ENCODE measurements at regions not wholly inside any gene's neighbourhood (a gene's known extent, or its start where the extent isn't known, plus 50 kb on each side); places are given as distances from the start of the nearest gene placed in this dataset.

DNA sequence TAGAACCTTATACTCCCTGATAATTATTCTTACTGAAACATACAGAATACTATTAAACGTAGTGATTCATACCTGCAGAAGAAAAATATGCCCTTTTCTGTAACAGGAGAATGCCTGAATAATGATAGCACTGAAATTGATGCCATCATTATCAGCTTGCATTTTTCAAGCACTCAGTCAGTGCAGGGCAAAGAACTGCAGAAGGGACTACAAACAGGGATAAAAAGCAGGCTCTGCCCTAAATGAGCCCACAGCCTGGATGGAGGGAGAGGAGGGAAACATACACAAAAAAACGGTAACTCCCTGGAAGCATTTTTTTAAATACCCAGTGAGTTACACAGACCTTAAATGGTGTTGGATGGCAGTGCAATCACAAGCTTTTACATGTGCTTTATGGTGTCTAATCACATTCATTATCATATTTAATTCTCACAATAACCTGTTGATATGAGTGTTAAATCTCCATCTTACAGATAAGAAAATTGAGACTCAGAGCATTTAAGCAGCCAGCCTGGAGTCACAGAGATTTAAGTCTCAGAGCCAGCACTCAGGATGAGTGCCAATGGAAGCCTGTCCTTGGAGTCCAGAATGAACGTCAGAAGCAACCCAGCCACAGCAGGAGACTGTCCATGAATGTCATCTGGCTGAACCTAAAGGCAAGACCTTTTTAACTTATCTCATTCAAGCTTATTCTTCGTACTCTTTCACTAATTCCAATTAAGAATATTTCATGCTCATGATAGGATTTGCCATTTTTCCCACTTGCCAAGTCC, 139.3 kb upstream of the CTNNA2 start:
- Histone ChIP-seq H3K9me3 (no peaks in the 10 kb centered on the region), H3K4me1 (no peaks in the 10 kb centered on the region), H3K27me3 (no peaks in the 10 kb centered on the region), H3K27ac (no peak overlapping the region), H3K36me3 (no peaks in the 10 kb centered on the region), H3K4me3 (no peak overlapping the region)
- TF ChIP-seq, protein P1, sequence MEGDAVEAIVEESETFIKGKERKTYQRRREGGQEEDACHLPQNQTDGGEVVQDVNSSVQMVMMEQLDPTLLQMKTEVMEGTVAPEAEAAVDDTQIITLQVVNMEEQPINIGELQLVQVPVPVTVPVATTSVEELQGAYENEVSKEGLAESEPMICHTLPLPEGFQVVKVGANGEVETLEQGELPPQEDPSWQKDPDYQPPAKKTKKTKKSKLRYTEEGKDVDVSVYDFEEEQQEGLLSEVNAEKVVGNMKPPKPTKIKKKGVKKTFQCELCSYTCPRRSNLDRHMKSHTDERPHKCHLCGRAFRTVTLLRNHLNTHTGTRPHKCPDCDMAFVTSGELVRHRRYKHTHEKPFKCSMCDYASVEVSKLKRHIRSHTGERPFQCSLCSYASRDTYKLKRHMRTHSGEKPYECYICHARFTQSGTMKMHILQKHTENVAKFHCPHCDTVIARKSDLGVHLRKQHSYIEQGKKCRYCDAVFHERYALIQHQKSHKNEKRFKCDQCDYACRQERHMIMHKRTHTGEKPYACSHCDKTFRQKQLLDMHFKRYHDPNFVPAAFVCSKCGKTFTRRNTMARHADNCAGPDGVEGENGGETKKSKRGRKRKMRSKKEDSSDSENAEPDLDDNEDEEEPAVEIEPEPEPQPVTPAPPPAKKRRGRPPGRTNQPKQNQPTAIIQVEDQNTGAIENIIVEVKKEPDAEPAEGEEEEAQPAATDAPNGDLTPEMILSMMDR (IDR thresholded peaks at IDR 0.05): no peak
- no peak for DNase-seq
- intact Hi-C loops (cut with DNase I; ENCODE audit: low total_unique reads): no loop called here

DNA sequence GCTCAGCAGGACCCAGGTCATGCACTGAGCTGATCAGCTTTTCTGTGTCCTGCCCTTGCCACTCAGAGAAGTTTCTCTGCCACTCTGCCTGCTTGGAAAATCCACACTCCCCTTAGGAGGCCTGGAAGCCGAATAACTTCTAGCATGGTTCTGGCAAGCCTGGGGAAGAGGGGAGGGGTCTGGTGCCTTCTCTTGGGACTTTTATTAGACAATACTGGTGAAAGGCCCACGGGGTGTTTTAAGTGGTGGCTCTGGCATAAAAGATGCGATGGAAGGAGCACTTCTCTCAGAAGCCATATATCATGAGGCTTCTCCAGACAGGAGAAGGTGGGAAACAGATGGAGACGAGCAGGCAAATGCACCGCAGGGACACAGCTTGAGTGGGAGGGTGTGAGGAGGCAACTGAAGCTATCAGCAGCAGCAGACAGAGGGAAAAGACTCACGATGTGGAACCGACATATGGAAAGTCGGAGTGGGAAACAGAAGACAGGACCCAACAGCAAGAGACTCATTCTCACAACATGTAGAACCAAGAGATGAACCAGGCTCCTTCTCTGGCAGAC, 141.8 kb upstream of the CTNNA2 start:
- TF ChIP-seq, protein P1 (IDR thresholded peaks at IDR 0.05): no peak
- Histone ChIP-seq H3K27ac (no peak overlapping the region), H3K36me3 (no peaks in the 10 kb centered on the region), H3K9me3 (no peaks in the 10 kb centered on the region), H3K27me3 (no peaks in the 10 kb centered on the region), H3K4me1 (no peaks in the 10 kb centered on the region), H3K4me3 (no peak overlapping the region)
- DNase-seq: no peak
- intact Hi-C loops (cut with DNase I; ENCODE audit: low total_unique reads): no loop called here

DNA sequence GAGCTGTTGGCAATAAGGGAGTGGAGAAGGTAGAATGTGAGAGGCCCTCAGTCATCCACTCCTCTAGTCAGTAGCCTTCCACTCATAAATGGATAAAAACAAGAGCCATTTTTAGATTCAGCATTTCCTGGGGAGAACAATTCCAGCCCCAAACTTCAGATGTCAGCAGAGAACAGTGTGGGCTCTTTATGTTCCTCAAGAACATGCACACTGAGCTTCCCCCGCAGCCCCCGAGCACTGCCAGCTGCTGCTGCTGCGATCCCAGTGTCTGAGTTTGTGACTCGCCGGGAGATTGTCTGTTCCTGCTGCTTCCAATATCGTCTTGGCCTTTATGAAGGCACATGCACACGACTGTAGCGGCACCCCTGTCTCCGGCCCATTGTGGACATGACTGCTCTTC, 143.7 kb upstream of the CTNNA2 start:
- Histone ChIP-seq H3K4me3 (no peak overlapping the region), H3K27ac (no peak overlapping the region)
- no peak for DNase-seq

DNA sequence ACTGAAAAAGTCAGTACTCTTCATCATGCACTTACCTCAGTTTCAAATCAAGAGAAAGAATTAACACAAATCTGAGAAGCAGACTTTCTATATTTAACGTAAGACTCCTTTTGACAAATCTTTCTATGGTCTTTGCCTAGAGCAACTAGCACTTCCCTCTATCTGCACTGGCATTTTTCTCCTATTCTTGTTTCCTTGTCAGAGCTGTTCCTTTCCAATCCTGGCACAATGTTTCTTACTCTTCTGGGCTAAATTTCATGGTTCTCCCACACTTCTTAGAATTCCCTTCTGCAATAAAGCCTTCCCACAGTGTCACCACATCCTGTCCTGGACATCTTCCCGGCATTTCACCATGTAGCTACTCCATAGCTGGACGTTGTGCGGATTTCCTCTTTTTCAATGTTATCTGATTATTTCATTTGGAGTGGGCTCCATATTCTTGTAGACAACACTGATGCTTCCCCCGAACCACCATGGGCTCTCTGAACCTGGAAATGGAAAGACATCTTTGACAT, 144.7 kb upstream of the CTNNA2 start:
- intact Hi-C loops (cut with DNase I; ENCODE audit: low total_unique reads): no loop called here

More for the DNA sequence above, 143.7 kb upstream of the CTNNA2 start:
- TF ChIP-seq, protein P1 (IDR thresholded peaks at IDR 0.05): no peak
- Histone ChIP-seq H3K36me3 (no peaks in the 10 kb centered on the region), H3K27me3 (no peaks in the 10 kb centered on the region), H3K9me3 (no peaks in the 10 kb centered on the region), H3K4me1 (no peaks in the 10 kb centered on the region)
- intact Hi-C loops (cut with DNase I; ENCODE audit: low total_unique reads): no loop called here

GRCh38 chr2:79359419-79359818, 153.4 kb upstream of the CTNNA2 start:
- H3K27ac ChIP-seq: no peak overlapping the region
- intact Hi-C loops (cut with DNase I; ENCODE audit: low total_unique reads): no loop called here
- TF ChIP-seq, protein P1 (IDR thresholded peaks at IDR 0.05): no peak

More for the DNA sequence above, 144.7 kb upstream of the CTNNA2 start:
- no peaks in the 10 kb centered on the region for H3K9me3 ChIP-seq
- TF ChIP-seq, protein P1 (IDR thresholded peaks at IDR 0.05): no peak
- no peak for DNase-seq
- H3K4me1 ChIP-seq: no peaks in the 10 kb centered on the region
- no peaks in the 10 kb centered on the region for H3K27me3 ChIP-seq
- H3K36me3 ChIP-seq: no peaks in the 10 kb centered on the region
- no peak overlapping the region for H3K4me3 ChIP-seq
- H3K27ac ChIP-seq: no peak overlapping the region

More at GRCh38 chr2:79359419-79359818, 153.4 kb upstream of the CTNNA2 start:
- no peaks in the 10 kb centered on the region for H3K27me3 ChIP-seq
- DNase-seq: no peak
- H3K4me1 ChIP-seq: no peaks in the 10 kb centered on the region
- H3K36me3 ChIP-seq: no peaks in the 10 kb centered on the region
- peaks cover 0 to 2% (median 0%) of the 10 kb centered on the region in 3 donors for H3K9me3 ChIP-seq
- H3K4me3 ChIP-seq: no peak overlapping the region
